HG02885 (cell line): ENCODE measurements at regions not wholly inside any gene's neighbourhood (a gene's known extent, or its start where the extent isn't known, plus 50 kb on each side); places are given as distances from the start of the nearest gene placed in this dataset.
"Not testable (repeated sequence)": the region's sequence is repeated elsewhere in the genome, so short reads cannot be mapped to it uniquely, and the experiment has no call there.

ENCODE experiments used
- ATAC-seq: cut with Tn5 transposase; IDR thresholded peaks from one replicate; pipeline ENCODE4 v1.9.1; 2021; ENCODE audit warnings: mild to moderate bottlenecking; ENCODE audit not compliant: unreplicated experiment, poor library complexity

DNA sequence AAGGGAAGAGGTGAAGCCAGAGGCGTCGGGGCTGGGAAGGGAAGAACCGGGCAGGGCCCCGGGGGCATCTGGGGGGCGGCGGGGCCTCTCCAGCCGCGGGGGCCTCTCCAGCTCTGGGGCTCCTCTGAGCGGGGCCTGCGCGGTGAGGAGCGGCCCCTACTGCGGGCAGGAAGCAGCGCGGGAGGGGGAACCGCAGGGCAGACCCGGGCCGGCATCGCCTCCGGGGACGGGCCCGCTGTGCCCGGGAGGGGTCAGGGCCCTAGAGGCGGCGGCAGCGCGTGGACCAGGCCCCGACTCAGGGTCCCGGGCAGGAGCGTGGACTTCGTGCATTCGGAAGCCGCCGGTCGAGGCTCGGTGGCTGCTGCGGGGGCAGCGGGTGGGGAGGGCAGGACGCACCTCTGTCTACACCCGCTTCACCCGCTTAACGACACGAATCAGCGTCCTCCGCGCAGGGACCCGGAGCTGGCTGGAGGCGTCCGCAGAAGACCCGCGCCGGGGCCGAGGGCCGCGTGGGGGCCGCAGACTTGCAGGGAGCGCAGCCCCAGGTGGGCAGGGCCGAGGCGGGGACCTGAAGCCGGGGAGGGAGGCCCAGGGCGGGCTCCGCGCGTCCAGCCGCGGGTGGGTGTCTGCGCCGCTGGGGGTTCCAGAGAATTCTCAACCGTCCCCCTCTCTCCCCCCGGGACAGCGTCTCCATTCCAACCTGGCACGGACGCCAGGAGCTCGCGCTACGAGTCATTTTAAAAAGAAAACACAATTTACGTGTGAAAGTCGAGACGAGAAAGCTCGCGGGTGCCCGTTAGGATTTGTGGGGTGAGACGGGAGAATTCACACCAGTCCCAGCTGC lies 345.0 kb downstream of the ADGRD1 start:
- not testable (repeated sequence) for ATAC-seq

DNA sequence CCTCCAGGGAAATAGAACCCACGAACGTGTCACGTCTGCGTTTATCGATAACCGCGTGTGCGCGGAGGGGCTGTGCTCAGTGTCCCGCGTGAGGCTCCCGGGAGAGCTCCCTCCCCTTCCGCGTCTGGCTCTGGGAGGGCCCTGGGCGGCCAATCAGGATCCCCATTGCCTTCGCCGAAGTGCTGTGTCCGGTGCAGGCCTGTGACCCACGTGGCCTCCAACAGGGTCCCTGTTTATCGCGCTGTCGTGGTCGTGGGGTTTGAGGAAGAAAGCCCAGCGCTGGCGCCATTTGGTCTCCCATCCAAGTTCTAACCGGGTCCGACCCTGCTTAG lies 345.6 kb downstream of the ADGRD1 start:
- not testable (repeated sequence) for ATAC-seq

DNA sequence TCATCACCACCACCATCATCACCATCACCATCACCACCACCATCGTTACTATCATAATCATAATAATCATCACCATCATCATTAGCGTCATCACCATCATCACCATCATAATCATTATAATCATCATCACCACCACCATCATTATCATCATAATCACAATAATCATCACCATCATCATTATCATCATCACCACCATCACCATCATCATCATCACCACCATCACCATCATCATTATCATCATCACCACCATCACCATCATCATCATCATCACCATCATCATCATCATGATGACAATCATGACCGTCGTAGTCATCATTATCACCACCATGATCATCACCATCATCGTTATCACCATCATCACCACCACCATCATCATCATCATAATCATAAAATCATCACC lies 349.9 kb downstream of the ADGRD1 start:
- not testable (repeated sequence) for ATAC-seq

DNA sequence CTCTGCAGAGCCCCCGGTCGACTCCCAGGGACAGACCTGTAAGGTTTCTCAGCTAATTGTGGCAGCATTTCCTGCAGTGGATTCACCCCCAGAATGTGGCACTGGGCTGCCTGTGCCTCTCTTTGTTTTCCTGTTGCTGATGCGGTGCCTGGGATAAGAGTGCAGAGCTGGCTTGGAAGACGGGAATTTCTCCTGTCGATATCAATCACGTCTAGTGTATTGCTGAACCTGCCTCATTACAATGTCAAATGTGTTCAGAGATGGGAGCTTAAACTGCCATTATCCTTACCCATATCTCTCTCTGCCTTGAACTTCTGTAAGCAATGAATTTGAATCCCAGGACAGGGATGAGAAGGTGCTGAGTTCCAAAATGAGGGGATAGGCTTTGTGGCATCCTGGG lies 350.9 kb downstream of the ADGRD1 start:
- not testable (repeated sequence) for ATAC-seq

DNA sequence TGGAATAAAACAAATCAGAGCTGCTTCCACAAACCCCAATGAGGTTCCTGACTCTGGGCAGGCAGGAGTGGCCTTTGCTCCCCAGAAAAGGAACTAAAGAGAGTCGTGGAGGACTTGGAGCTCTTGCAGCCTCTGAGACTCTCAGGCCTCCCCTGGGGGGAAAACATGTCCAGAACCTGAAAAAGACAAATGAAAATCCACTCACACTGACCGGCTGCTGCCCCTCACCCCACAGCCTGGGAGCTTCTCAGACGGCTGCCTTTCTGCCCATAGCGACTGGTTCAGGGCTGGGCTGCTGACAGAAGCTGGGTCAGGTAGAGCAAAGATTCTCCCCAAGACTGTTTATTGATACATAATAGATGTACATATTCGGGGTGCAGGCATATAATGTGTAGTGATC lies 356.0 kb downstream of the ADGRD1 start:
- ATAC-seq, result no peak

DNA sequence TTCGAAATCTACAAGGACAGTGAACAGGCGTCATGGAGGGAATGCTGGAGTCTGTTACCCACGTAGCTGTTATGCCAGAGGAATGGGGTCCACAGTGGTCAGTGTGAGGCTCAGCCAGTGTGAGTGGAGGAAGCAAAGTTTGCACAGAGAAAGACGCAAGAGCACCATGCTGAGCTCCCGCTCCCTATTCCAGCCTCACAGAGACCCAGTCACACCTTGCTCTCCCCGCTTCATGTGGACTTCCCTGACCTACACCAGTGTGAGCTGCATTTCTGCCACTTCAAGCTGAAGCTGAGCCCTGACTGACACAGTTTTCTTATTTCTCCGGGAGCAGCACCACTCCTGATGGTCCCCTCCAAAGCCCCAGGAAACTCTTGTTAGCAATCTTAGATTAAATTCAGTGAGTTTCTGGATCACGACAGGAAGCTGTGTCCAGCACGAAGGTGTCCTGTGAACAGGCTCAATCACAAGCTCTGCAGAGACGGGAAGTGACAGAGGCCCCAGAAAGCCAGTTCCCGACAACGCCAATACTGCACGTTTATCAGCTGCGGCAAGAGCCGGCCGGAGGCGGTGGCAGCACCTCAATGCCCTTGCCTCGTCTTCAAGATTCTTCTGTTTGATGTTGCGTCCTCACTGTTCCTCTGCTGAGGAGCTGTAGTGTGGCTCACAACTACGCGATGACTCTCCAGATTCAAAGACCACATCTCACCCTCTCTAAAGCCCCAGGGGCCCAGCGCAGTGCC lies 356.7 kb downstream of the ADGRD1 start:
- ATAC-seq, result not testable (repeated sequence)

DNA sequence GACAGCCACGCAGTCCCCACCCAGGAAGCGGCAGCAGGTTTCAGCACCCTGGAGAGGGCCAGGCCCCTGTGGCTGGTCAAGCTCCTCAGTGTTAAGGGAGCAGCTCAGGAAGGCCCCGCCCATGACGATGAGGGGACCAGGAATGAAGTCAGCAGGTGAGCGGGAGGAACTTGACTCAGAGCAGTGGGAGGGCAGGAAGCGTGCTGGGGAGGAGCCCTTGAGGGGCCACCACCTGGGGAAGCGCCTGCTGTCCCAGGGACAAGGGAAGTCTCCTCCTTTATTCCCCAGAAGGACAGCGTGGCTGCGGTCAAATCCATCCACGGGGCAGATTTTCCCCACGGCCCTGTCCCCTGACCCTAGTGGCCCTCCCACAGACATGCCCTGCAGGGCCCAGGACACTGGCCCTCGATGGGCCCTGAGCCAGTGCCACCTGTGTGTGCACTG lies 357.6 kb downstream of the ADGRD1 start:
- not testable (repeated sequence) for ATAC-seq

DNA sequence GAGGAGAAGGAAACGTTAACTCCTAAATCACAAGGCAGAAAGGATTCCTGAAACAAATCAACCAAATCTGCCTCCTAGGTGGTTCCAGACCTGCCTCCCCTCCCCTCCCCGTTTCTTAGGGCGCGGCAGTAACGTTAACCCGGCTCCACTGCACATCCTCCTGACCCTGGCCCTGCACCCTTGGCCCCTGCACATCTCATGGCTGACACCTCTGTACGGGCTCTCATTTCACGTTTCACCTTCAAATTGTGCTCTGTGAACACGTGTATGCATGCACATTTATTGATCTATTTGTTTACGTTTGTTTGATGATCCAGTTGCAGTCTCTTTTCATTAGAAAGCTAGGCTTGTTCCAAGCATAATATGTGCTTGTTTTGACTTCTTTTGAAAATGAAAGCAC lies 358.1 kb downstream of the ADGRD1 start:
- no peak for ATAC-seq

DNA sequence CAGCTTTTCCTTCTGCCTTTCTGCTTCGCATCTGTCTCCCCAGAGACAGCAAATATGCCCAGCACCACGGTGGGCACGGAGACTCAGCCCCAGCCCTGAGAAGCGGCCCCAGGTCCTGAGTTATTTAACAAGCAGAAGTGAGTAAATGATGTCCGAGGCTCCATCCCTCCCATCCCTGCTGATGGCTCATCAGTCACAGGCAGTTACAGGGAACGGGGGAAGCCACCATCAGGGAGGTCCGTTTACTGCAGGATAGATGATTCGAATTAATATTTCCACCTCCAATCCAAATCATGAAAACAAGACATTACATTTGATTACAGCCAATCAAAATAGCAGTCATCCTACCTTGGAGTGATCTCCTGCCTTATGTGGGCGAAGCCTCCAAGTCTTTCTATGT lies 358.7 kb downstream of the ADGRD1 start:
- not testable (repeated sequence) for ATAC-seq

DNA sequence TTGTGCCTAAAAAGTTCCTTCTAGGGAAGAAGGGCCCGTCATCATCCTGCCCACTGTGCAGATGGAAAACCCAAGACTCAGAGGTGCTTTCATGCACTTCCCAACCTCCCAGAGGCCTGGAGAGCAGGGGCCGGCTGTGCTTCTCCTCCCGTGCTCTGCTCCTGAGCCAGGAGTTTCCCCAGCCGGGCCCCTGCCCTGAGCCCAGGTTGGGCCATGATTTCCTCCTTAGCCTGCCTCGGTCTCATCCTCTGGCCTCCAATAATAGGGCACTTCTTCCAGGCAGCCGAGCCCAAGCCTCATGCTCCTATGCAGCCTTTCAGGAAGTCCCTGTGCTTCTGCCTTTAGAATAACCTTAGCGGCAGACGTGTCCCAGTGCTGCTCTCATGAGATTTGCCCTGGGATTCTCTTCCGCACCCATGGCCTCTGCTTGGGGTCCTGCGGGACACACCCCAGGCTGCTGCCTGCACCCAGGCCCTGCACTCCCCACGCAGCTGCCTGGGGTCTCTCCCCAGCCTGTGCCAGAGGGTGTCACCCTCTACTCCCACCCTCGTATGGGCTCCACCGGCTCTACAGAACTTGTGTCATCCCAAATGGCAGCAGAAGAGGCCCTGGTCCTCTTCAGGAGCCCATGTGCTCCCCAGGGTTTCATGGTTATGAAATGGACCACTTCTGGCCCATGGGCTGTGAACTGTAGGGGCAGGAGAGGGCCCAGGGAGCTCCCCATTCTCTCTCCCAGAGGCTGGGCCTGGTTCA lies 359.3 kb downstream of the ADGRD1 start:
- ATAC-seq, result no peak

DNA sequence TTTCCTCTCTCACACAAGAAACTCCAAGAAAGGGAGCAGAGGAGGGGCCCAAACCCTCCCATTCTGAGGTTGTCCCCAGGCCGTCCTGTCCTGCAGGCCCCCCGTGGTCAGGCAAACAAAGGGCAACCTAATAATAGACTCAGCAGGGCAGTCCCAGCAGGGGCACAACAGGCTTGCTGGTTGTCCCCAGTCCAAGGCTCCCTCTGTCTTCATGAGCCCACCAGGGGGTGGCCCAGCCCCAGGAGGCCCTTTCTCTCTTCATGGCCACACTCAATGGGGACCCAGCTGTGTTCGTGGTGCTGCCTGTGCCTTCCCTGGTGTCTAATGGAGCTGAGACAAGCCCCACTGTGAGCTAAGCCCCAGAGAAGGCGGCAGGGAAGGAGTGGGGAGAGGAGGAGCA lies 359.9 kb downstream of the ADGRD1 start:
- no peak for ATAC-seq

DNA sequence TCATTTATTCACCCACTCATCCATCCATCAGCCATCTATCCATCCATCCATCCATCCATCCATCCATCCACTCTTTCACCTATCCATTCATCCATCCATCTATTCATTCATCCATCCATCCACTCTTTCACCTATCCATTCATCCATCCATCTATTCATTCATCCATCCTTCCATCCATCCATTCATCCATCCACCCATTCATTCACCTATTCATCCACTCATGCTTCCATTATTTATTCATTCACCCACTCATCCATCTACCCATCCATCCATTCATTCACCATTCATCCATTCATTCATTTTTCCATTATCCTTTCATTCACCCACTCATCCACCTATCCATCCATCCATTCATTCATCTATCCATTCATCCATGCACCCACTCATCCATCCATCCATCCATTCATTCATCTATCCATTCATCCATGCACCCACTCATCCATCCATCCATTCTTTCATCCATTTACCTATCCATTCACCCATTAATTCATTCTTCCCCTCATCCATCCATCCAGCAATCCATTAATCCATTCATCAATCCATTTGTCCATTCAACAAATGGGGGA lies 360.9 kb downstream of the ADGRD1 start:
- no peak for ATAC-seq

DNA sequence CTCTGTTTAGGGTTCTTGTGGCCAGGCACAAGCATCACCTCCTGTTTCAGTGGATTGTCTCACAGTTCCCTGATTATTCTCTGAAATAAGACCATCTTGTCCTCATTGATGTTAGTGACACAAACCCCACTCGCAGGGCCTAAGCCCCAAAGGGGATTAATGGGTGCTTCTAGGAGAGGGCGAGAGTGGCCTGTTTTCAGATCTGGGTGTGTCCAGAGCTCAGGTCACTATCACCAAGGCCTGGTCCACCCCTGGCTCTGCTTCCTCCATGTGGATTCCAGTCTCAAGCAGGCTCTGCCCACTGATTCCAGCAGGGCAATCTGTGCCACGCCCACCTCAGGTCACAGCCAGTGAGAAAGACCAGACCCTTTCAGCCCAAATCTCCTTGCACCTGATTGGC lies 361.9 kb downstream of the ADGRD1 start:
- ATAC-seq, result no peak

DNA sequence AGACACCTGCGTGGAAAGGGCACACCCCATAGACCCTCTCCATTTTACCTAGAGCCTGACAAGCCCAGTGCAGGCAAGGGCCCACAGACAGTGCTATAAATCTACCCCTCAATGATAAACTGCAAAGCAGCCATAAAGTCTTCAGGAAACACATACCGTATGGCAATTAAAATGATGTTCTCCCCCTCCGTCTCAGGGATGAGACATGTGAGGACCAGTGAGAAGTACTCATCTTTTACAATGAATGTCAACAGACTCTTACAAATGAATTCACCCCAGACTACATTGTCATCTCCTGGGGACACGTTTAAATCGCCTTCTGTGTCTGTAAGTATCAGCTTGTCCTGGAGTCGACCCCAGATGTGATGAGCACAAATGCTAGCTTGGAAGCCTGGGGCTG lies 362.7 kb downstream of the ADGRD1 start:
- no peak for ATAC-seq

DNA sequence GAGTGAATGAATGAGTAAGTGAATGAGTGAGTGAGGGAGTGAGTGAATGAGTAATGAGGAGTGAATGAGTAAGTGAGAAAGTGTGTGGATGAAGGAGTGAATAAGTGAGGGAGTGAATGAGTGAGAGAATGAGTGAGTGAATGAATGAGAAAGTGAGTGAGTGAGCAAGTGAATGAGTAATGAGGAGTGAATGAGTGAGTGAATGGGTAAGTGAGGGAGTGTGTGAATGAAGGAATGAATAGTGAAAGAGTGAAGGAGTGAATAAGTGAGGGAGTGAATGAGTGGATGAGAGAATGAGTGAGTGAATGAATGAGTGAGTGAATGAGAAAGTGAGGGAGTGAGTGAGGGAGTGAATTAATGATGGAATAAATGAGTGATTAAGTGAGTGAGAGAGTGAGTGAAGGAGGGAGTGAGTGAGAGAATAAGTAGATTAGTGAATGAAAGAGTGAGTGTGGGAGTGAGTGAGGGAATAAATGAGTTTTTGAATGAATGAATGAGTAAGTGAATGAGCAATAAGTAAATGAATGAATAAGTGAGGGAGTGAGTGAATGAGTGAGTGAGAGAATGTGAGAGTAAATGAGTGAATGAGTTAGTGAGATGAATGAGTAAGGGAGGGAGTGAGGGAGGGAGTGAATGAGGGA lies 364.5 kb downstream of the ADGRD1 start:
- no peak for ATAC-seq

DNA sequence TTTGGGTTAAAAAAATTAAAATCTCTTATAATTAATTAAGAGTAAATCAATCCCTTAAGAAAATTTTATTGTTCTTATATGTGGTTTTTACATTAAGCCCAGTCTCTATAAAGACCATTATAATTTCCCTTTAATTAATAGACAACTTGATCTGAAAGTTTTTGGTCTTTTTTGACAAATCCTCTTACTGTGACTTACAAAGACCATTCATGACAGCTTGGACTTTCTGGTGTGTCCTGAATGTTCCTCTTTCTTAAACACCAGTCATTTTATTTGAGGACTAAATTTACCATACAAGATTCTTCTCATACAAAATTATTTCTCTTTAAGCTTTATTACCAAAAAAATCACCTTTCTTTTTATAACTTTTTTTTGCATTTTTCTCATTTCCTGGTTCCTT lies 368.3 kb downstream of the ADGRD1 start:
- no peak for ATAC-seq

DNA sequence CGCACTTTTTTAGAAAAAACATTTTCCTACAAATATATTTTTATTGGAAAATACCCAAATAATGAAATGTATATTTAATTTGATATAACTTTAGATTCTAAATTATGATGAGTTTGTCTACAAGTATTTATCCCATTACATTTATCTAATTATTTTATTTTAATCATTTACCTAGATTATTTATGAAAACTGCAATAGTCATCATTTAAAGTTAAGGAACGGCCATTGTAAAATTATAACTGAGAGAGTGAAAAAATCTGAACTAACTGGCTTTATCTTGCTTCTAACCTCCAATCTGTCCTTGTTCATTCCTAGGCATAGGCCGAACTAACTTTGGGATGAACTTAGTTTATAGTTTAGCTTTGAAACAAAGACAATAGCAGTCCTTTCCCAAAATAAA lies 368.8 kb downstream of the ADGRD1 start:
- ATAC-seq, result not testable (repeated sequence)

DNA sequence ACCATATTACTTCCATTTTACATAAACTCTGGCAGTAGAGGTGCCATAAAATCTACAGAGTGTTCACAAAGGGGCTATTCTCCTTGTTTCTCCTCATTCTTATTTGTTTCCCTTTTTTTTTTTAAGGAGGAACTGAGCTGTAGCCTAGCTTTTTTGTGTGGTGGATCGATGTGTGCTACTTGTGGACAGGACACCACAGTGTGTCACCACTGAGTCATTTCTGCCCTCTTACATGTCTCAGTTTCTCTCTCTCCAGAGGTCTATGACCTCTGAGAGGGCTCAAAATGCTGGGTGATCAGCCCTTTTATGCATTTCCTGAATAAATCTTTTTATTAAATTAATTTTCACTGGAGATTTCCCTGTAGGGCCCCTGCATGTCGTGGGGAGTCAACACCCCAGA lies 370.2 kb downstream of the ADGRD1 start:
- ATAC-seq, result no peak

DNA sequence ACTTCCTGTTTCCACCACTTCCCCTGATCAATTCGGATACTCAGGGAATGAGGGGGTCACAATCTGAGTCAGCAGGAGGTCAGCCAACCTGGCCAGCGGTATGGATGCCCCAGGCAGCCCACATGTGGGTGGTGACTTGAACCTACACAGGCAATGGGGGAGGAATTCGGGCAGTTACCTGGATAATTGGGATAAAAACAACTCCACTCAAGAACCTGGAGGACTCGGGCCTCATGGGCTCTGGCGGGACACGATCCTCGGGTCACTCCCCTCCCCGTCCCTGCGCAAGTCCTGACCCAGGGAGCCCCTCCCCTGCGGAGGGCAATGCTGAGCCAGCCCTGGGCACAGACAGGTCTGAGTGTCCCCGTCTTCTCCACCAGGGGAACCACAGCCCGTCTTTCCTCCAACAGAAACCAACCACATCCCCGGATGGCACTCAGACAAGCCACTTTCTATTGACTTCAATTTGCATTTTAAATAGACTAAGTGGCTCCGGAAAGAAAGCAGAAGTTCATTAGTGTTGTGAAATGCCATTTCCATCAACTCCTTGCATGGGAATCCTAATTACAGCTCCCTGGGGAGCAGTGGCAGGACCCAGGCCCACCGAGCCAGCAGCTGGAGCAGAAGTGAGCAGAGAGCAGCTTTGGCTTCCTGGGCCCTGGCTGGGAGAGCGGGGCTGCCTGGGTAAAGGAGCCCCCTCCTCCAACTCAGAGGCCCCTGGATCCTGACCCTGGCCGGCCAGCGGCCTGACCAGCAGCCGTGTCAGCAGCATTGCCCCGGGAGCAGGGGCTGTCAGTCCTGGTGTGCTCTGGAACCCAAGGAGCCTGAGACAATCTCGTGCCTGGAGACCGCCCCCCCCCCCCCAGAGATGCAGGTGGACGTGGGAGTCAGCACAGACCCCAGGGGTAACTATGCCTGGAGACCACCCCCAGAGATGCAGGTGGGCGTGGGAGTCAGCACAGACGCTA lies 374.1 kb downstream of the ADGRD1 start:
- ATAC-seq, result no peak
